CD8-positive, alpha-beta memory T cell (primary cell): ENCODE measurements at regions not wholly inside any gene's neighbourhood (a gene's known extent, or its start where the extent isn't known, plus 50 kb on each side); places are given as distances from the start of the nearest gene placed in this dataset.

Source experiments
- CTCF ChIA-PET: fragments of 350-600 bp; sonication (Branson Sonifier 250); formaldehyde crosslinking; loops from one replicate; lab custom pipeline; 2021; ENCODE audit warnings: antibody characterized with exemption; lab: Charles Lee
- POLR2A ChIA-PET: fragments of 350-600 bp; sonication (Branson Sonifier 250); formaldehyde crosslinking; loops from one replicate; lab custom pipeline; 2021; ENCODE audit warnings: antibody characterized with exemption; lab: Charles Lee
- DNase-seq, 5 donors: peaks; one replicate each; pipeline versions ENCODE4 v3.0.0 to v3.0.0-alpha.2; 2020 to 2022; ENCODE audit warnings: mixed read lengths in 1 of 5
- H3K27ac ChIP-seq: one replicate; pipeline ENCODE4 v1.7.0; 2013; ENCODE audit warnings: low read depth, mild to moderate bottlenecking, low read length, moderate library complexity
- H3K27me3 ChIP-seq: 2 replicates; pipeline ENCODE4 v1.7.0; 2013; ENCODE audit warnings: low read length, mild to moderate bottlenecking; ENCODE audit not compliant: insufficient read depth, poor library complexity, severe bottlenecking
- H3K36me3 ChIP-seq: 2 replicates; pipeline ENCODE4 v1.7.0; 2013; ENCODE audit warnings: mild to moderate bottlenecking, low read length, moderate library complexity; ENCODE audit not compliant: insufficient read depth
- H3K4me1 ChIP-seq: 2 replicates; pipeline ENCODE4 v1.7.0; 2013; ENCODE audit warnings: mild to moderate bottlenecking, low read length, moderate library complexity; ENCODE audit not compliant: insufficient read depth
- H3K4me3 ChIP-seq: 2 replicates; pipeline ENCODE4 v1.7.0; 2013; ENCODE audit warnings: mild to moderate bottlenecking, low read length
- H3K9me3 ChIP-seq: 2 replicates; pipeline ENCODE4 v1.7.0; 2013; ENCODE audit warnings: mild to moderate bottlenecking, low read length
- H3K27ac Mint-ChIP-seq, 8 donors: one replicate each; pipeline ENCODE4 v1.8.0; 2020 to 2021; ENCODE audit warnings: mixed read lengths in 8 of 8, mild to moderate bottlenecking in 6 of 8, inconsistent platforms in 3 of 8, moderate library complexity in 3 of 8
- H3K27me3 Mint-ChIP-seq, 2 donors: one replicate each; pipeline ENCODE4 v1.8.0; 2020 to 2021; ENCODE audit warnings: mixed read lengths in 2 of 2, mild to moderate bottlenecking in 1 of 2, moderate library complexity in 1 of 2
- H3K36me3 Mint-ChIP-seq, 3 donors: one replicate each; pipeline ENCODE4 v1.8.0; 2020 to 2021; ENCODE audit warnings: mixed read lengths in 3 of 3, inconsistent platforms in 1 of 3, mild to moderate bottlenecking in 1 of 3
- H3K4me1 Mint-ChIP-seq, 3 donors: one replicate each; pipeline ENCODE4 v1.8.0; 2020 to 2021; ENCODE audit warnings: mixed read lengths in 3 of 3, inconsistent platforms in 1 of 3, mild to moderate bottlenecking in 1 of 3
- H3K4me3 Mint-ChIP-seq, 7 donors: one replicate each; pipeline ENCODE4 v1.8.0; 2020 to 2021; ENCODE audit warnings: mixed read lengths in 7 of 7, mild to moderate bottlenecking in 6 of 7, moderate library complexity in 4 of 7, inconsistent platforms in 2 of 7
- H3K9me3 Mint-ChIP-seq, 5 donors: one replicate each; pipeline ENCODE4 v1.8.0; 2020 to 2022; ENCODE audit warnings: mixed read lengths in 5 of 5, mild to moderate bottlenecking in 3 of 5, moderate library complexity in 2 of 5, inconsistent platforms in 1 of 5

DNA sequence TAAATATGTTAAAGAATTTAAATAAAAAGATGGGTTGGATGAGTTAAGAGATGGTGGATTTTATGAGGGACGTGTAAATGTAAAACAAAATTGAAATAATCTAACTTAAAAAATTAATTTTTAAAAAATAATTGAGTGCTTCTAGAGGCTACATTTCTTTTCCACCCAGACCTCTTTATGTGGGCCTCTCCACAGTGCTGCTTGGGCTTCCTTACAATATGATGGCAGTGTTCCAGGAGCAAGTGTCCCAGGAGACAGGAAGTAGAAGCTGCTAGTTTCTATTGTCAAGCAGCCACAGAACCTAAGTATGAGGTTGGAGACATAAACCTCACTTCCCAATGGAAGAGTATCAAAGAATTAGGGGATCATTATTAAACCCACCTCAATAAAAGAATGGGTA lies 205.7 kb upstream of the CPHXL start:
- Histone ChIP-seq H3K9me3 (no peaks in the 10 kb centered on the region), H3K4me3 (no peak overlapping the region), H3K27ac (no peak overlapping the region), H3K4me1 (no peaks in the 10 kb centered on the region), H3K36me3 (no peaks in the 10 kb centered on the region), H3K27me3 (no peaks in the 10 kb centered on the region)
- Mint-ChIP-seq H3K27ac (no peak overlapping the region), H3K9me3 (peaks cover 0 to 20% (median 4%) of the 10 kb centered on the region in 5 donors), H3K36me3 (no peaks in the 10 kb centered on the region), H3K4me1 (no peaks in the 10 kb centered on the region), H3K4me3 (no peak overlapping the region), H3K27me3 (no peaks in the 10 kb centered on the region)
- no peak for DNase-seq
- ChIA-PET POLR2A (no interaction called here), CTCF (no interaction called here)

DNA sequence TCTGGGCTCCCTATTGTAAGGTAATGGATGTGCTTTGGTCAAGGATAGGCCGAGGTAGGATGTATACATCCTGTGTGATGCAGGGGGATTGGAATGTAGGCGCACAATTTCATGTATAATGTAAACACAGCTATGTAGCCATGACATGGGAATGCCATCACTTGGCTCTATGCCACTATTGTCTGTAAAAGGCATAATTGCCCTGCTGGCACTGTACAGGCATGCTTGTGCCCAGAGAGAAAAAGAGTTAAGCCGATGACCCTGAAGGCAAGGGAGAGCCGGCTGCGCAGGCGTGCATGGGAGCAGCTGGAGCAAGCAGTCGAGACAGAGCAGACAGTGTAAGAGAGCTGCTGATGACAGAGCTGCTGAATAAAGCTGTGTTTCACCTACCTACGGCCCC lies 212.5 kb upstream of the CPHXL start:
- Mint-ChIP-seq H3K27ac (no peak overlapping the region), H3K4me1 (no peaks in the 10 kb centered on the region), H3K4me3 (no peak overlapping the region), H3K27me3 (no peaks in the 10 kb centered on the region), H3K36me3 (no peaks in the 10 kb centered on the region), H3K9me3 (peaks cover 0 to 4% (median 0%) of the 10 kb centered on the region in 5 donors)
- no peaks in the 10 kb centered on the region for H3K9me3 ChIP-seq
- POLR2A ChIA-PET = no interaction called here
- DNase-seq = no peak
- CTCF ChIA-PET = no interaction called here
- no peaks in the 10 kb centered on the region for H3K4me1 ChIP-seq
- H3K27me3 ChIP-seq = no peaks in the 10 kb centered on the region
- no peak overlapping the region for H3K4me3 ChIP-seq
- no peak overlapping the region for H3K27ac ChIP-seq
- H3K36me3 ChIP-seq = no peaks in the 10 kb centered on the region

DNA sequence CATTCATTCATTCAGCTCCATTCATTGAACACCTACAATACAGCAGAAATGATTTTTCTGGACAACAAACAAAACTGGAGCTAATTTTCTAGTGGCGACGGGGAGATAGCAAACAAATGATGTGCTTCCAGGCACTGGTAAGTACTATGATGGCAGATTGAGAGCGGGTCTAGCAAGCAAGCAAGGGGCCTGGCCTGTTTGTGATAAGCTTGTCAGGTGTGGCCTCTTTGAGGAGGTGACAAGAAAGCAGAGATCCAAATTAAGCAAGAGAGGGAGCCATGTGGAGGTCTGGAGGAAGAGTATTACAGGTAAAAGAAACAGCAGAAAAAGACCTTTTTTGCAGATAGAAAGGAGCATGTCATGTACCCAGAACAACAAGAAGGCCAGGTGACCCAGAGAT lies 216.1 kb upstream of the CPHXL start:
- POLR2A ChIA-PET = no interaction called here
- H3K4me3 ChIP-seq = no peak overlapping the region
- H3K4me1 Mint-ChIP-seq = no peaks in the 10 kb centered on the region
- H3K27ac Mint-ChIP-seq = no peak overlapping the region
- H3K36me3 Mint-ChIP-seq = no peaks in the 10 kb centered on the region
- no peaks in the 10 kb centered on the region for H3K9me3 ChIP-seq
- no peak for DNase-seq
- no peaks in the 10 kb centered on the region for H3K36me3 ChIP-seq
- no peaks in the 10 kb centered on the region for H3K27me3 ChIP-seq
- CTCF ChIA-PET = no interaction called here
- no peaks in the 10 kb centered on the region for H3K27me3 Mint-ChIP-seq
- H3K4me3 Mint-ChIP-seq = no peak overlapping the region
- no peak overlapping the region for H3K27ac ChIP-seq
- no peaks in the 10 kb centered on the region for H3K4me1 ChIP-seq
- H3K9me3 Mint-ChIP-seq = no peaks in the 10 kb centered on the region

DNA sequence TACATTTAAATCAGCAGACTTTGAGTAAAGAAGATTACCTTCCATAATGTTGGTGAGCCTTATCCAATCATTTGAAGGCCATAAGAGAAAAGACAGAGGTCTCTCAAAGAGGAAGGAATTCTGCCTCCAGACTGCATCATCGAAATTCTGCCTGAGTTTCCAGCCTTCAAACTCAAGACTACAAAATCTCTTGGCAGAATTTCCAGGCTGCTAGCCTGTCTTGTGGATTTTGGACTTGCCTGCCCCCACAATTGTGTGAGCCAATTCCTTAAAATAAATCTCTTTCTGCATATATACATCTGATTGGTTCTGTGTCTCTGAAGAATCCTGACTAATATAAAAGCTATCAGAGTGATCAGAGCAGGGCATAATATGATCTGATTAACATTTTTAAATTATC lies 216.6 kb upstream of the CPHXL start:
- H3K4me1 Mint-ChIP-seq = no peaks in the 10 kb centered on the region
- H3K4me3 ChIP-seq = no peak overlapping the region
- H3K9me3 Mint-ChIP-seq = no peaks in the 10 kb centered on the region
- ChIA-PET POLR2A (no interaction called here), CTCF (no interaction called here)
- no peaks in the 10 kb centered on the region for H3K36me3 Mint-ChIP-seq
- no peak overlapping the region for H3K27ac Mint-ChIP-seq
- peaks cover 0 to 2% of the 10 kb centered on the region in 2 donors for H3K27me3 Mint-ChIP-seq
- DNase-seq = no peak
- H3K36me3 ChIP-seq = no peaks in the 10 kb centered on the region
- no peak overlapping the region for H3K4me3 Mint-ChIP-seq
- H3K4me1 ChIP-seq = no peaks in the 10 kb centered on the region
- H3K9me3 ChIP-seq = no peaks in the 10 kb centered on the region
- no peak overlapping the region for H3K27ac ChIP-seq
- no peaks in the 10 kb centered on the region for H3K27me3 ChIP-seq

DNA sequence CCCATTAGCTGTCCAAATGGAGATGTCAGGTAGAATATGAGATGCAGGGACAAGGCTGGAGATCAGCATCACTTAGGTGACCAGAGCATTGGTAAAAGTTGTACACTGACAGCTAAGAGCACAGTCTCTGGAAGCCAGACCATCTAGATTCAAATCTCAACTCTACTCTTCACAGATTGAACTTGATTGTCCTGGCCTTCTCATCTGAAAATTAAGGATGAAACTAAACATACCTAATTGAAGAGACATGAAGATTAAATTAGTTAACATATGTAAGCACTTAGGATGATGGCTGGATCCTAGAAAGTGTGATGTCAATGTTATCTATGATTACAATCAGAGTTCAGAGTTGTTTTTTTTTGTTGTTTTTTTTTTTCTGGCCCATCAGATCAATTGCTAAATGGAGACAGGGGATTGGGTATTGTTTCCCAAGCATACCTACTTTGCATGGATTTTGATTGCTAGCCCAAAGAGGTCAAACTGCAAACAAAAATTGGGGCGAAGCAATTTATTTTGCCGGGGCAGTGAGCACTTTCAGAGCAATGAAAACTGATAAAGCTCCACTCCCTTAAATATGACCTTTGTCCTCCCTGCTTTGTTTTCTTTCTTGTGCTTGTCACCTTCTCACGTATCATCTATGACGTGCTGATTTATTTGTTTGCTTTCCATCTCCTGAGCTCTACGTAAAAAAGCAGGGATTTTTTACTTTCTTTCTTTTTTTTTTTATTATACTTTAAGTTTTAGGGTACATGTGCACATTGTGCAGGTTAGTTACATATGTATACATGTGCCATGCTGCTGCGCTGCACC lies 217.6 kb upstream of the CPHXL start:
- H3K27ac Mint-ChIP-seq = no peak overlapping the region
- H3K4me3 ChIP-seq = no peak overlapping the region
- no peaks in the 10 kb centered on the region for H3K36me3 Mint-ChIP-seq

DNA sequence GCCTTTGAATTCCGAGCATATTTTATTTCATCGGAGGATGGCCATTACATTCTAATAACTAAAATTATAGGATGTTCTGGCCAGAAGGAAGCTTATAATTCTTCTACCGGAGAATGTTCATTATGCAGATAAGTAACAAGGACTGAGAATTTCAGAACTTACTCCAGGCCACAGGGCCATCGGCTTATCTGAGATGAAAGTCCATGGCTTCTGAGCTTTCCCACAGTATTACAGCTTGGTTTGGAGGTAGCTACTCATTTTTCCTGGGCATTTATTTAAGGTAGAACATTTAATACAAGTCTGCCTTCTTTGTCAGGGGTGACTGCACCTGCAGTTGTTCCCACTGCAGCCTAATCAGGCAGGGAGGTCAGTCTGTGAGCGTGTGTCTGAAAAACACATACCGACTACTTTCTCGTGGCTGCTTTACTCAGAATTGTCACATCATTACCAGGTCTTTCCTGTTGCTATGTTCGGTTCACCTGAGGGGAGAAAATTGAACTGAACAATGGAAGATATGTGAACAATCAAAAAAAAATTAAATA lies 219.7 kb upstream of the CPHXL start:
- Mint-ChIP-seq H3K27me3 (peaks cover 0 to 2% of the 10 kb centered on the region in 2 donors), H3K9me3 (no peaks in the 10 kb centered on the region), H3K4me1 (no peaks in the 10 kb centered on the region), H3K36me3 (no peaks in the 10 kb centered on the region), H3K4me3 (no peak overlapping the region), H3K27ac (no peak overlapping the region)
- H3K27ac ChIP-seq = no peak overlapping the region
- H3K36me3 ChIP-seq = no peaks in the 10 kb centered on the region
- ChIA-PET POLR2A (no interaction called here), CTCF (no interaction called here)
- no peak for DNase-seq
- no peaks in the 10 kb centered on the region for H3K27me3 ChIP-seq
- no peaks in the 10 kb centered on the region for H3K9me3 ChIP-seq
- no peak overlapping the region for H3K4me3 ChIP-seq
- no peaks in the 10 kb centered on the region for H3K4me1 ChIP-seq

More for the DNA sequence above, 217.6 kb upstream of the CPHXL start:
- Mint-ChIP-seq H3K4me3 (no peak overlapping the region), H3K27me3 (peaks cover 0 to 2% of the 10 kb centered on the region in 2 donors), H3K4me1 (no peaks in the 10 kb centered on the region), H3K9me3 (no peaks in the 10 kb centered on the region)
- ChIA-PET POLR2A (no interaction called here), CTCF (no interaction called here)
- Histone ChIP-seq H3K27me3 (no peaks in the 10 kb centered on the region), H3K36me3 (no peaks in the 10 kb centered on the region), H3K4me1 (no peaks in the 10 kb centered on the region), H3K27ac (no peak overlapping the region), H3K9me3 (no peaks in the 10 kb centered on the region)
- no peak for DNase-seq

DNA sequence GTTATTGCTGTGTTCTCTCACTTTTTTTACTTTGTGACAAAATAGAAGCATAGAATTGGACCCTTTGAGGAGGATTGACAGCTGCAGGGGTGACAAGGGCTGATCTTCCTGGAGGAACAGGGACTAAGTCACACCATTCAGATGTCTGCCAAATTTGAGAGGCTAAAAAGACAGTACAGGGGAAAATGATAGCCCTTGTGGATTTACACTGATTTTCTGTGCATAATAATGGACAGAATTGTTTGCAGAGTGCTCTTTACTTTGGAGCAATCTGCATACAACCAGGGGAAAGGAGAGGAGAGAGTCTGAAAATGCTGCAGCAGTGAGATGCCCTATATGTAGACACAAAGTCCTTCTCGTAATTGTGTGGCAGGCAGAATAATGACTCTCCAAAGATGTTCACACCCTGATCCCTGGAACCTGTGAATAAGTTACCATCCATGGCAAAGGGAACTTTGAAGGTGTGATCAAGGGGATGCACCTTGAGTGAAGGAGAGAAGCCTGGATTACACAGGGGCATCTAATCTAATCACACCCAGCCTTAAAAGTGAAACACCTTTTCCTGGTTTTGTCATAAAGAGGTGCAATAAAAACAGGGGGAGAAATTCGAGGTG lies 221.4 kb upstream of the CPHXL start:
- Histone ChIP-seq H3K4me1 (no peaks in the 10 kb centered on the region), H3K36me3 (no peaks in the 10 kb centered on the region), H3K4me3 (no peak overlapping the region), H3K27me3 (no peaks in the 10 kb centered on the region), H3K27ac (no peak overlapping the region), H3K9me3 (no peaks in the 10 kb centered on the region)
- ChIA-PET CTCF (no interaction called here), POLR2A (no interaction called here)
- Mint-ChIP-seq H3K36me3 (no peaks in the 10 kb centered on the region), H3K4me1 (no peaks in the 10 kb centered on the region), H3K4me3 (no peak overlapping the region), H3K27me3 (peaks cover 0 to 2% of the 10 kb centered on the region in 2 donors), H3K27ac (peak overlapping the region in 1 of 8 donors; percentile 15), H3K9me3 (no peaks in the 10 kb centered on the region)
- no peak for DNase-seq

DNA sequence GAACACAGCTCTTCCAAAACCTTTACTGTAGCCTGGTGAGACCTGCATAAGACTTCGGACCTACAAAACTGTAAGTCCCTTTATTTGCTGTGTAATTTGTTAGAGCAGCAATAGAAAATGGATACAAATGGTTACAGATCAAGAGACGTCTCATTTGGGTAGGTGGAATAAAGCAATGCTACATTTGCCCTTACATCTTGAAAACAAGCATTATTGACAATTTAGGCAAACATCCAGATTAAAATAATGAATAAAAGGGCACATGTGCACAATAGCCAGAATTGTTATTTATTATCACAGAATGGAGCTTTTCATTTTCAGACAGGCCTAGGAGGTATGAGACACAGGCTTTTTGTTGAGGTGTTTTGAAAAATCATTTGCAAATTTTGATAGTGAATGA lies 222.2 kb upstream of the CPHXL start:
- ChIA-PET POLR2A (no interaction called here), CTCF (no interaction called here)
- Mint-ChIP-seq H3K9me3 (no peaks in the 10 kb centered on the region), H3K4me1 (no peaks in the 10 kb centered on the region), H3K36me3 (no peaks in the 10 kb centered on the region), H3K27me3 (peaks cover 0 to 3% of the 10 kb centered on the region in 2 donors), H3K27ac (no peak overlapping the region), H3K4me3 (no peak overlapping the region)
- H3K9me3 ChIP-seq = no peaks in the 10 kb centered on the region
- H3K4me3 ChIP-seq = no peak overlapping the region
- no peak for DNase-seq
- no peak overlapping the region for H3K27ac ChIP-seq
- no peaks in the 10 kb centered on the region for H3K36me3 ChIP-seq
- no peaks in the 10 kb centered on the region for H3K27me3 ChIP-seq
- H3K4me1 ChIP-seq = no peaks in the 10 kb centered on the region
